ENCODE measurements at regions not wholly inside any gene's neighbourhood (a gene's known extent, or its start where the extent isn't known, plus 50 kb on each side); places are given as distances from the start of the nearest gene placed in this dataset.

GRCh38 chr1:78297836-78298235, 192.9 kb upstream of the PTGFR start:
- no peak for TF ChIP-seq BRCA1 (IDR thresholded peaks at IDR 0.05)
- no peak for TF ChIP-seq BRCA1 (CRISPR knock-in tag; IDR thresholded peaks at IDR 0.05)
- TF ChIP-seq CBX5 (IDR thresholded peaks at IDR 0.05; ENCODE audit: borderline replicate concordance, low read depth), result no peak
- no peak for TF ChIP-seq NRF1 (conservative IDR thresholded peaks at IDR 0.05 in 1 of 2, IDR thresholded peaks at IDR 0.05 in 1 of 2)
- TF ChIP-seq POLR2AphosphoS5 (IDR thresholded peaks at IDR 0.05; ENCODE audit: control insufficient read depth, insufficient read depth, low read depth, low read length), result no peak
- no peak for TF ChIP-seq FOXO4 (CRISPR knock-in tag; IDR thresholded peaks at IDR 0.05)
- no peak for TF ChIP-seq DPF2 (IDR thresholded peaks at IDR 0.05)
- TF ChIP-seq TEAD1 (CRISPR knock-in tag; IDR thresholded peaks at IDR 0.05), result no peak
- no peak for TF ChIP-seq HMGXB4 (CRISPR knock-in tag; IDR thresholded peaks at IDR 0.05)
- no peak for TF ChIP-seq SP2 (IDR thresholded peaks at IDR 0.05; ENCODE audit: extremely low read depth, low read depth, low read length, poor library complexity, severe bottlenecking)
- TF ChIP-seq E2F6 (IDR thresholded peaks at IDR 0.05; ENCODE audit: borderline replicate concordance in 1 of 2, extremely low read depth in 1 of 2, insufficient read depth in 1 of 2, insufficient read length in 1 of 2, low read depth in 1 of 2, low read length in 1 of 2, poor library complexity in 1 of 2, severe bottlenecking in 1 of 2), result no peak
- TF ChIP-seq ZNF398 (CRISPR knock-in tag; IDR thresholded peaks at IDR 0.05), result no peak
- no peak for TF ChIP-seq GTF2A2 (tag; IDR thresholded peaks at IDR 0.05)
- TF ChIP-seq NFIC (IDR thresholded peaks at IDR 0.05), result no peak

Measured in K562 (cell line).